HG03457 (cell line): ENCODE measurements at regions not wholly inside any gene's neighbourhood (a gene's known extent, or its start where the extent isn't known, plus 50 kb on each side); places are given as distances from the start of the nearest gene placed in this dataset.

Source experiments
- ATAC-seq: cut with Tn5 transposase; IDR thresholded peaks from one replicate; pipeline ENCODE4 v1.9.1; 2021; ENCODE audit warnings: moderate number of reproducible peaks; ENCODE audit not compliant: unreplicated experiment

GRCh38 chr17:33511670-33512069, 218.6 kb upstream of the ASIC2 start:
- no peak for ATAC-seq

- no peak for ATAC-seq
These were observed 219.0 kb upstream of the ASIC2 start for GRCh38 chr17:33512113-33512512.

- ATAC-seq = no peak
These were observed 220.7 kb upstream of the ASIC2 start for GRCh38 chr17:33513769-33514168.

- no peak for ATAC-seq
These were observed 221.3 kb upstream of the ASIC2 start for GRCh38 chr17:33514369-33514768.

GRCh38 chr17:33515974-33516373, 222.9 kb upstream of the ASIC2 start:
- ATAC-seq = no peak

- no peak for ATAC-seq
These were observed 223.6 kb upstream of the ASIC2 start for GRCh38 chr17:33516645-33517044.

- ATAC-seq = no peak
These were observed 224.7 kb upstream of the ASIC2 start for GRCh38 chr17:33517746-33518145.

GRCh38 chr17:33519692-33520091, 226.6 kb upstream of the ASIC2 start:
- ATAC-seq = no peak

- no peak for ATAC-seq
These were observed 227.6 kb upstream of the ASIC2 start for GRCh38 chr17:33520426-33521330.

GRCh38 chr17:33521784-33522183, 228.7 kb upstream of the ASIC2 start:
- no peak for ATAC-seq

- ATAC-seq = no peak
These were observed 229.5 kb upstream of the ASIC2 start for GRCh38 chr17:33522623-33523022.

GRCh38 chr17:33523577-33523981, 230.5 kb upstream of the ASIC2 start:
- no peak for ATAC-seq

- ATAC-seq = no peak
These were observed 232.1 kb upstream of the ASIC2 start for GRCh38 chr17:33525186-33525585.

- ATAC-seq = no peak
These were observed 233.6 kb upstream of the ASIC2 start for GRCh38 chr17:33526717-33527116.

GRCh38 chr17:33527290-33527689, 234.2 kb upstream of the ASIC2 start:
- no peak for ATAC-seq

- no peak for ATAC-seq
These were observed 235.8 kb upstream of the ASIC2 start for GRCh38 chr17:33528846-33529245.

- ATAC-seq = no peak
These were observed 236.7 kb upstream of the ASIC2 start for GRCh38 chr17:33529816-33530215.

GRCh38 chr17:33531311-33531710, 238.2 kb upstream of the ASIC2 start:
- no peak for ATAC-seq

GRCh38 chr17:33534087-33534486, 241.0 kb upstream of the ASIC2 start:
- ATAC-seq = no peak

GRCh38 chr17:33545124-33545523, 252.0 kb upstream of the ASIC2 start:
- ATAC-seq = no peak

- no peak for ATAC-seq
These were observed 257.2 kb upstream of the ASIC2 start for GRCh38 chr17:33550261-33550660.

- no peak for ATAC-seq
These were observed 258.0 kb upstream of the ASIC2 start for GRCh38 chr17:33551075-33551474.

- no peak for ATAC-seq
These were observed 258.8 kb upstream of the ASIC2 start for GRCh38 chr17:33551911-33552310.
